Astrocyte of the cerebellum (primary cell): ENCODE measurements at regions not wholly inside any gene's neighbourhood (a gene's known extent, or its start where the extent isn't known, plus 50 kb on each side); places are given as distances from the start of the nearest gene placed in this dataset.
"Not testable (repeated sequence)": the region's sequence is repeated elsewhere in the genome, so short reads cannot be mapped to it uniquely, and the experiment has no call there.

Experiments
- DNase-seq: peaks from one replicate; pipeline ENCODE4 v3.0.0-alpha.2; 2011; ENCODE audit warnings: low read depth
- H3K4me3 ChIP-seq: 2 replicates; pipeline ENCODE4 v1.5.1; 2011; ENCODE audit warnings: mild to moderate bottlenecking, low read depth, low read length, moderate library complexity
- in situ Hi-C: cut with HindIII; loops from 2 replicates; pipeline ENCODE4 v1.10.0; 2017; ENCODE audit warnings: low sequenced_read_pairs
- TF ChIP-seq, protein P1 (sequence below): IDR thresholded peaks from 2 replicates; pipeline ENCODE4 v1.5.1; 2012; ENCODE audit warnings: low read length, low read depth, moderate library complexity, mild to moderate bottlenecking; ENCODE audit errors: missing control alignments

DNA sequence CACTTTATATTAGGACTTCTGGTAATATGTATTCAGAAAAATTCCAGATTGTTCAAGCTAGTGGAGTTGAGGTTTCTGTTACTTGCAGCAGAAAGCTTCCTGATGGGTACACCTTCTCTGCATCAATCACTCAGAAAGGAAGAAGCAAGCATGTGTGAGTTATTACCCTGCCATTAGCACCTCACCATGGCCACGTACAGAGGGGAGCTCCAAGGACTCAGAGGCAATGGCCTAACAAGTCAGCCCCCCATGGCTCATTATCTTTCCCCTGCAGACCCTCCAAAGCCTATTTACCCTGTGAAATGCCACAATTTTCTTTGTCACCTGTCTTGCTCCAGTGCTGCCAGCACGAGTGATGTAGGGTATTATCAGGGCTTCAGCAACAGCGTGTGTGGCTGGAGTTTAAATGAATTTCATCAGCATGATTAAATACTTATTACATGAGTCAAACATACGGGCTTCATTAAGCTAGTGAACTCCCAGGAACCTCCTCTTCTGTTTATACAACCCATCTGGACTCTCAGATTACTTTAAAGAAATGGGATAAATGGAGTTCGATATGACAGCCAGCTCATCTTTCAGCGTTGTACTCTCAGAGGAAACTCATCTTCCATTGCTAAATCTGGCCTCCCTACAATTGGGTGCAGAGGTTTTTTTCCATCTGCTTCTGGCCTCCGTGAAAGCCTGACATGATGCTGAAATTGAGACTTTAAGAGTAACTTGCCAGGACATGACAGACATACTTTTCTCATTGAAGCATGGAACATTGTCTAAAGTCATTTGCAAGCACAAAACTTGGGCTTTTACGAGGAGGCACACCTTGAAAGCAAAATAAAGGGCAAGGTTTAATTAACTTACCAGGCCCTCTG is 135.9 kb downstream of the TMEM30B start:
- in situ Hi-C loops = loop anchor here (10.0 kb wide), 1 partner anchor 60 kb away; no protein-coding TSS in a partner anchor
- peak; percentile 77 for DNase-seq
- TF ChIP-seq, protein P1, sequence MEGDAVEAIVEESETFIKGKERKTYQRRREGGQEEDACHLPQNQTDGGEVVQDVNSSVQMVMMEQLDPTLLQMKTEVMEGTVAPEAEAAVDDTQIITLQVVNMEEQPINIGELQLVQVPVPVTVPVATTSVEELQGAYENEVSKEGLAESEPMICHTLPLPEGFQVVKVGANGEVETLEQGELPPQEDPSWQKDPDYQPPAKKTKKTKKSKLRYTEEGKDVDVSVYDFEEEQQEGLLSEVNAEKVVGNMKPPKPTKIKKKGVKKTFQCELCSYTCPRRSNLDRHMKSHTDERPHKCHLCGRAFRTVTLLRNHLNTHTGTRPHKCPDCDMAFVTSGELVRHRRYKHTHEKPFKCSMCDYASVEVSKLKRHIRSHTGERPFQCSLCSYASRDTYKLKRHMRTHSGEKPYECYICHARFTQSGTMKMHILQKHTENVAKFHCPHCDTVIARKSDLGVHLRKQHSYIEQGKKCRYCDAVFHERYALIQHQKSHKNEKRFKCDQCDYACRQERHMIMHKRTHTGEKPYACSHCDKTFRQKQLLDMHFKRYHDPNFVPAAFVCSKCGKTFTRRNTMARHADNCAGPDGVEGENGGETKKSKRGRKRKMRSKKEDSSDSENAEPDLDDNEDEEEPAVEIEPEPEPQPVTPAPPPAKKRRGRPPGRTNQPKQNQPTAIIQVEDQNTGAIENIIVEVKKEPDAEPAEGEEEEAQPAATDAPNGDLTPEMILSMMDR = no peak
- no peak overlapping the region for H3K4me3 ChIP-seq

DNA sequence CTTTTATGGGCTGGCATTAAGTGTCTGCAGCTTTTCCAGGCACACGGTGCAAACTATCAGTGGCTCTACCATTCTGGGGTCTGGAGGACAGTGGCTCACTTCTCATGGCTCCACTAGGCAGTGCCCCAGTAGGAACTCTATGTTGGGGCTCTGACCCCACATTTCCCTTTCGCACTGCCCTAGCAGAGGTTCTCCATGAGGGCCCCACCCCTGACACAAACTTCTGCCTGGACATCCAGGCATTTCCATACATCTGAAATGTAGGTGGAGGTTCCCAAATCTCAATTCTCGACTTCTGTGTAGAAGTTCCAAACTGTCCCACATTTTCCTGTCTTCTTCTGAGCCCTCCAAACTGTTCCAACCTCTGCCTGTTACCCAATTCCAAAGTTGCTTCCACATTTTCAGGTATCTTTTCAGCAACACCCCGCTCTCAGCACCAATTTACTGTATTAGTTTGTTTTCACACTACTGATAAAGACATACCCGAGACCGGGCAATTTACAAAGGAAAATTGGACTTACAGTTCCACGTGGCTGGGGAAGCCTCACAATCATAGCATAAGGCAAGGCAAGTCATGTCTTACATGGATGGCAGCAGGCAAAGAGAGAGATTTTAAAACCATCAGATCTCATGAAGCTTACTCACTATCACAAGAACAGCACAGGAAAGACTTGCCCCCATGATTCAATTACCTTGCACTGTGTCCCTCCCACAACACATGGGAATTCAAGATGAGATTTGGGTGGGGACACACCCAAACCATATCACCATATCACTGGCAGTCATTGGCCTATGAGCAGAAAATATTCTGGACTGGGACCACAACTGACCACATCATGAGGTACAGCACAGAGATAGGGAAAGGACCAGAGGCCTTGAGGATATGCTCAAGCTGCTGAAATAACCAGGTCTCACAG is 136.8 kb downstream of the TMEM30B start:
- H3K4me3 ChIP-seq, DNase-seq: not testable (repeated sequence)
- in situ Hi-C loops = loop anchor here (5.0 to 10.0 kb wide), 2 partner anchors 60 to 93 kb away; no protein-coding TSS in a partner anchor

DNA sequence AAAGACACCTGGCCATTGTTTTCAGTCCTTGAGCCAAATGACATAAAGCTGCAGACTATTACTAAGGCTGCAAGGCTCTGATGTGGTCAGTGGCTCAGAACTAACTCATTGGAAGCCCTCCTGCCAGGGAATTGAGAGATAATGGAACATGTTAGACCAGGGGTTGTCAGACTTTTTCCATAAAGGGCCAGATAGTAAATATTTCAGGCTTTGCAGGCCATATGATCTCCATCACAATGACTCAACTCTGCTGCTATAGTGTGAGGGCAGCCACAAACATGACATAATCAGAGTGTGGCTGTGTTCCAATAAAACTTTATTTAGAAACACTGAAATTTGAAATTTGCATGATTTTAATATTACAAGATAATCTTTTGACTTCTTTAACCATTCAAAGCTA is 140.3 kb downstream of the TMEM30B start:
- in situ Hi-C loops = loop anchor here (5.0 to 10.0 kb wide), 2 partner anchors 56 to 96 kb away; no protein-coding TSS in a partner anchor
- TF ChIP-seq, protein P1 = no peak
- DNase-seq = peak; percentile 86
- no peak overlapping the region for H3K4me3 ChIP-seq

DNA sequence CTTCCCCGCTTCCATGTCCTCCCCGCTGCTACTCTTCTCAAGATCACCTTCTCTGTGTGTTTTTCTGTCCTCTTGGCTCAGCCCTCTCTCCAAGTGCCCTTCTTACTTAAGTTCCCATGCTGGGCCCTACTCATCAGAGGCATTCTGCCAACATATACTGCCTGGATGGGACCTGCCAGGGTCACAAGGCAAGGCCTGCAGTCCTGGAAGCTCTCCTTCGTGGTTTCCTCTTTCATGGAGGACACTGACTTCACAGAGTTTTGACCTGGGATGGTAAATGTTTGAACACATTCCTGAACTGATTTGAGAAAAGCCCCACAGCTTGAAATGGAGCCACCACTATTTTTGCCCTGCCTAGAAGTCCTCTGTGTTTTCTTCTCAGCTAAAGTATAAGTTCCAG is 140.9 kb downstream of the TMEM30B start:
- no peak for DNase-seq
- TF ChIP-seq, protein P1 = no peak
- in situ Hi-C loops = loop anchor here (5.0 to 10.0 kb wide), 2 partner anchors 55 to 97 kb away; no protein-coding TSS in a partner anchor
- H3K4me3 ChIP-seq = no peak overlapping the region

DNA sequence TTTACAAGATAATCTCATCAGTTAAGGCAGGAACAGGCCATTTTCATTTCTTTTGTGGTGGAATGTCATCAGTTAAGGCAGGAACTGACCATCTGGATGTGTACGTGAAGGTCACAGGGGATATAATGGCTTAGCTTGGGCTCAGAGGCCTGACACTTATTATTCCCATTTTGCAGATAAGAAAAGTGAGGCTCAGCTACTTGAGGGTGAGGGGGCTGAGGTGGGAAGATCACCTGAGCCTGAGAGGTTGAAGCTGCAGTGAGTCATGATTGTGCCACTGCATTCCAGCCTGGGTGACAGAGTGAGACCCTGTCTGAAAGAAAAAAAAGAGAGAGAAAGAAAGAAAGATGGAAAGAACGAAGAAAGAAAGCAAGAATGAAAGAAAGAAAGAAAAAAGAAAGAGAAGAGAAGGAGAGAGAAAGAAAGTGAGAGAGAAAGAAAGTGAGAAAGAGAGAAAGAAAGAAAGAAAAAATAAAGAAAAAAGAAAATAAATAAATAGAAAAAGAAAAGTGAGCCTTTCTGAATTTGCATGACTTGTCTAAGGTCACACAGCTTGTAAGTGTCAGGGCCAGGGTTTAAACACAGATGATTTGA is 142.0 kb downstream of the TMEM30B start:
- TF ChIP-seq, protein P1 = no peak
- no peak overlapping the region for H3K4me3 ChIP-seq
- no peak for DNase-seq
- in situ Hi-C loops = no loop called here

DNA sequence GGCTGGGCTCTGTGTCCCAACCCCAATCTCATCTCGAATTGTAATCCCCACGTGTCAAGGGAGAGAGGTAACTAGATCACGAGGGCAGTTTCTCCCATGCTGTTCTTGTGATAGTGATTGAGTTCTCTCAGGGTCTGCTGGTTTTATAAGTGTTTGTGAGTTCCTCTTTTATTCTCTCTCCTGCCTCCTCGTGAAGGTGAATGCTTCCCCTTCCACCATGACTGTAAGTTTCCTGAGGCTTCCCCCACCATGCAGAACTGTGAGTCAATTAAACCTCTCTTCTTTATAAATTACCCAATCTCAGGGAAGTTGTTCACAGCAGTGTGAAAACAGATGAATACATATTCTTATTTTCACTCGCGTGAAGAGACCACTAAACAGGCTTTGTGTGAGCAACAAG is 148.2 kb downstream of the TMEM30B start:
- DNase-seq = no peak
- in situ Hi-C loops = no loop called here
- no peak overlapping the region for H3K4me3 ChIP-seq
- TF ChIP-seq, protein P1 = no peak
